ENCODE measurements at regions not wholly inside any gene's neighbourhood (a gene's known extent, or its start where the extent isn't known, plus 50 kb on each side); places are given as distances from the start of the nearest gene placed in this dataset.
"Not testable (repeated sequence)": the region's sequence is repeated elsewhere in the genome, so short reads cannot be mapped to it uniquely, and the experiment has no call there.

- Mint-ChIP-seq H3K4me1 (peaks cover 74% of the 10 kb centered on the region), H3K27me3 (no peaks in the 10 kb centered on the region), H3K4me3 (no peak overlapping the region), H3K9me3 (peaks cover 15% of the 10 kb centered on the region), H3K36me3 (peaks cover 23% of the 10 kb centered on the region), H3K27ac (no peak overlapping the region)
Measured at GRCh38 chr12:47312147-47312546, 232.4 kb upstream of the AMIGO2 start.

GRCh38 chr12:47311568-47311967, 231.8 kb upstream of the AMIGO2 start:
- Mint-ChIP-seq H3K27ac (peak overlapping the region; percentile 93), H3K4me3 (peak overlapping the region; percentile 20), H3K4me1 (peaks cover 74% of the 10 kb centered on the region), H3K27me3 (no peaks in the 10 kb centered on the region), H3K36me3 (peaks cover 28% of the 10 kb centered on the region), H3K9me3 (peaks cover 15% of the 10 kb centered on the region)

GRCh38 chr12:47311010-47311409, 231.3 kb upstream of the AMIGO2 start:
- Mint-ChIP-seq H3K27ac (peak overlapping the region; percentile 69), H3K4me3 (no peak overlapping the region), H3K36me3 (peaks cover 31% of the 10 kb centered on the region), H3K4me1 (peaks cover 75% of the 10 kb centered on the region), H3K27me3 (no peaks in the 10 kb centered on the region), H3K9me3 (peaks cover 15% of the 10 kb centered on the region)

- peaks cover 42% of the 10 kb centered on the region for H3K36me3 Mint-ChIP-seq
- H3K27me3 Mint-ChIP-seq, result no peaks in the 10 kb centered on the region
- peaks cover 18% of the 10 kb centered on the region for H3K9me3 Mint-ChIP-seq
- H3K4me3 Mint-ChIP-seq, result peak overlapping the region; percentile 93
- H3K27ac Mint-ChIP-seq, result peak overlapping the region; percentile 97
- peaks cover 71% of the 10 kb centered on the region for H3K4me1 Mint-ChIP-seq
Measured at GRCh38 chr12:47308672-47309071, 228.9 kb upstream of the AMIGO2 start.

GRCh38 chr12:47307680-47308399, 228.1 kb upstream of the AMIGO2 start:
- peaks cover 49% of the 10 kb centered on the region for H3K36me3 Mint-ChIP-seq
- peak overlapping the region; percentile 93 for H3K4me3 Mint-ChIP-seq
- peaks cover 73% of the 10 kb centered on the region for H3K4me1 Mint-ChIP-seq
- H3K27me3 Mint-ChIP-seq, result no peaks in the 10 kb centered on the region
- H3K9me3 Mint-ChIP-seq, result peaks cover 24% of the 10 kb centered on the region
- peak overlapping the region; percentile 97 for H3K27ac Mint-ChIP-seq

- peaks cover 22% of the 10 kb centered on the region for H3K9me3 Mint-ChIP-seq
- peaks cover 75% of the 10 kb centered on the region for H3K4me1 Mint-ChIP-seq
- H3K27ac Mint-ChIP-seq, result peak overlapping the region; percentile 97
- H3K36me3 Mint-ChIP-seq, result peaks cover 50% of the 10 kb centered on the region
- peak overlapping the region; percentile 93 for H3K4me3 Mint-ChIP-seq
- H3K27me3 Mint-ChIP-seq, result not testable (repeated sequence)
Measured at GRCh38 chr12:47306773-47307679, 227.3 kb upstream of the AMIGO2 start.

- Mint-ChIP-seq H3K36me3 (peaks cover 51% of the 10 kb centered on the region), H3K4me1 (peaks cover 78% of the 10 kb centered on the region), H3K27me3 (no peaks in the 10 kb centered on the region), H3K9me3 (peaks cover 17% of the 10 kb centered on the region), H3K4me3 (peak overlapping the region; percentile 93), H3K27ac (peak overlapping the region; percentile 97)
Measured at GRCh38 chr12:47306130-47306529, 226.4 kb upstream of the AMIGO2 start.

GRCh38 chr12:47305464-47305863, 225.7 kb upstream of the AMIGO2 start:
- peaks cover 75% of the 10 kb centered on the region for H3K4me1 Mint-ChIP-seq
- no peaks in the 10 kb centered on the region for H3K27me3 Mint-ChIP-seq
- peaks cover 51% of the 10 kb centered on the region for H3K36me3 Mint-ChIP-seq
- peak overlapping the region; percentile 79 for H3K27ac Mint-ChIP-seq
- H3K4me3 Mint-ChIP-seq, result peak overlapping the region; percentile 76
- H3K9me3 Mint-ChIP-seq, result peaks cover 17% of the 10 kb centered on the region

GRCh38 chr12:47303995-47304560, 224.3 kb upstream of the AMIGO2 start:
- Mint-ChIP-seq H3K27me3 (no peaks in the 10 kb centered on the region), H3K9me3 (peaks cover 16% of the 10 kb centered on the region), H3K36me3 (peaks cover 42% of the 10 kb centered on the region), H3K4me1 (peaks cover 75% of the 10 kb centered on the region), H3K4me3 (peak overlapping the region; percentile 55), H3K27ac (peak overlapping the region; percentile 87)

GRCh38 chr12:47303207-47303606, 223.4 kb upstream of the AMIGO2 start:
- Mint-ChIP-seq H3K27ac (peak overlapping the region; percentile 87), H3K27me3 (no peaks in the 10 kb centered on the region), H3K36me3 (peaks cover 42% of the 10 kb centered on the region), H3K4me3 (peak overlapping the region; percentile 19), H3K9me3 (peaks cover 10% of the 10 kb centered on the region), H3K4me1 (peaks cover 75% of the 10 kb centered on the region)

GRCh38 chr12:47302111-47302671, 222.4 kb upstream of the AMIGO2 start:
- Mint-ChIP-seq H3K27ac (peak overlapping the region; percentile 87), H3K4me1 (peaks cover 75% of the 10 kb centered on the region), H3K36me3 (peaks cover 36% of the 10 kb centered on the region), H3K4me3 (peak overlapping the region; percentile 15), H3K27me3 (no peaks in the 10 kb centered on the region), H3K9me3 (peaks cover 10% of the 10 kb centered on the region)

GRCh38 chr12:47299586-47299985, 219.8 kb upstream of the AMIGO2 start:
- Mint-ChIP-seq H3K27me3 (no peaks in the 10 kb centered on the region), H3K9me3 (peaks cover 15% of the 10 kb centered on the region), H3K27ac (peak overlapping the region; percentile 69), H3K4me1 (peaks cover 80% of the 10 kb centered on the region), H3K4me3 (peak overlapping the region; percentile 59), H3K36me3 (peaks cover 19% of the 10 kb centered on the region)

GRCh38 chr12:47297993-47298392, 218.2 kb upstream of the AMIGO2 start:
- H3K4me1 Mint-ChIP-seq, result peaks cover 73% of the 10 kb centered on the region
- no peaks in the 10 kb centered on the region for H3K27me3 Mint-ChIP-seq
- no peak overlapping the region for H3K4me3 Mint-ChIP-seq
- peak overlapping the region; percentile 85 for H3K27ac Mint-ChIP-seq
- peaks cover 8% of the 10 kb centered on the region for H3K9me3 Mint-ChIP-seq
- H3K36me3 Mint-ChIP-seq, result peaks cover 11% of the 10 kb centered on the region

GRCh38 chr12:47296828-47297227, 217.1 kb upstream of the AMIGO2 start:
- H3K9me3 Mint-ChIP-seq, result peaks cover 5% of the 10 kb centered on the region
- H3K27me3 Mint-ChIP-seq, result no peaks in the 10 kb centered on the region
- H3K36me3 Mint-ChIP-seq, result peaks cover 9% of the 10 kb centered on the region
- peak overlapping the region; percentile 59 for H3K27ac Mint-ChIP-seq
- H3K4me1 Mint-ChIP-seq, result peaks cover 62% of the 10 kb centered on the region
- no peak overlapping the region for H3K4me3 Mint-ChIP-seq

GRCh38 chr12:47293406-47293805, 213.6 kb upstream of the AMIGO2 start:
- H3K4me3 Mint-ChIP-seq, result no peak overlapping the region
- peaks cover 8% of the 10 kb centered on the region for H3K9me3 Mint-ChIP-seq
- peaks cover 45% of the 10 kb centered on the region for H3K4me1 Mint-ChIP-seq
- H3K27me3 Mint-ChIP-seq, result no peaks in the 10 kb centered on the region
- no peak overlapping the region for H3K27ac Mint-ChIP-seq
- peaks cover 3% of the 10 kb centered on the region for H3K36me3 Mint-ChIP-seq
